GM18505 (cell line): ENCODE measurements at regions not wholly inside any gene's neighbourhood (a gene's known extent, or its start where the extent isn't known, plus 50 kb on each side); places are given as distances from the start of the nearest gene placed in this dataset.

Experiments used
- ATAC-seq: cut with Tn5 transposase; IDR thresholded peaks from one replicate; pipeline ENCODE4 v1.9.1; 2021; ENCODE audit not compliant: unreplicated experiment
- POLR2A ChIP-seq: IDR thresholded peaks from 4 replicates; pipeline ENCODE4 v1.6.1; 2011; ENCODE audit warnings: borderline replicate concordance; ENCODE audit not compliant: insufficient read depth, insufficient read length; ENCODE audit errors: extremely low read depth

- no peak for TF ChIP-seq POLR2A
- ATAC-seq: no peak
These were observed 111.7 kb downstream of the JCAD start for GRCh38 chr10:29947701-29948060.

GRCh38 chr10:29946953-29947700 is 112.3 kb downstream of the JCAD start:
- TF ChIP-seq POLR2A: no peak
- no peak for ATAC-seq

- ATAC-seq: no peak
These were observed 112.8 kb downstream of the JCAD start for GRCh38 chr10:29946614-29946952.

GRCh38 chr10:29941476-29941875 is 117.9 kb downstream of the JCAD start:
- ATAC-seq: no peak
- TF ChIP-seq POLR2A: no peak

More at GRCh38 chr10:29946614-29946952, 112.8 kb downstream of the JCAD start:
- no peak for TF ChIP-seq POLR2A

GRCh38 chr10:29932991-29933390 is 126.4 kb downstream of the JCAD start:
- ATAC-seq: no peak
- TF ChIP-seq POLR2A: no peak

- TF ChIP-seq POLR2A: no peak
- no peak for ATAC-seq
These were observed 127.6 kb downstream of the JCAD start for GRCh38 chr10:29931833-29932232.

GRCh38 chr10:29929006-29929405 is 130.4 kb downstream of the JCAD start:
- no peak for ATAC-seq
- TF ChIP-seq POLR2A: no peak

- ATAC-seq: no peak
These were observed 132.7 kb downstream of the JCAD start for GRCh38 chr10:29926693-29927048.

GRCh38 chr10:29925771-29926692 is 133.4 kb downstream of the JCAD start:
- TF ChIP-seq POLR2A: no peak
- no peak for ATAC-seq

More at GRCh38 chr10:29926693-29927048, 132.7 kb downstream of the JCAD start:
- no peak for TF ChIP-seq POLR2A

GRCh38 chr10:29924436-29924835 is 134.9 kb downstream of the JCAD start:
- TF ChIP-seq POLR2A: no peak

GRCh38 chr10:29923416-29923965 is 135.9 kb downstream of the JCAD start:
- no peak for ATAC-seq
- no peak for TF ChIP-seq POLR2A

More at GRCh38 chr10:29924436-29924835, 134.9 kb downstream of the JCAD start:
- no peak for ATAC-seq

GRCh38 chr10:29922892-29923291 is 136.5 kb downstream of the JCAD start:
- TF ChIP-seq POLR2A: no peak
- no peak for ATAC-seq

GRCh38 chr10:29922226-29922625 is 137.2 kb downstream of the JCAD start:
- no peak for ATAC-seq
- no peak for TF ChIP-seq POLR2A

GRCh38 chr10:29921071-29921446 is 138.3 kb downstream of the JCAD start:
- no peak for ATAC-seq
- TF ChIP-seq POLR2A: no peak
